ENCODE measurements at regions not wholly inside any gene's neighbourhood (a gene's known extent, or its start where the extent isn't known, plus 50 kb on each side); places are given as distances from the start of the nearest gene placed in this dataset.

- Histone ChIP-seq H3K36me3 (ENCODE audit: control insufficient read depth, insufficient read depth, low read length) (no peaks in the 10 kb centered on the region), H3K27me3 (replicated peaks; ENCODE audit: control insufficient read depth, insufficient read depth, low read length) (no peaks in the 10 kb centered on the region; the same call in none of the 2 replicates), H3K4me3 (replicated peaks; ENCODE audit: low read depth, low read length) (no peak overlapping the region)
- no peak for DNase-seq (ENCODE audit: extremely low read depth, insufficient read length)
- no peak for TF ChIP-seq CTCF (IDR thresholded peaks at IDR 0.05; ENCODE audit: insufficient read depth, low read length, poor library complexity, severe bottlenecking)
Measured at GRCh38 chr1:64323882-64324281, 120.5 kb downstream of the UBE2U start.

- Histone ChIP-seq H3K27me3 (replicated peaks; ENCODE audit: control insufficient read depth, insufficient read depth, low read length) (no peaks in the 10 kb centered on the region; the same call in none of the 2 replicates), H3K4me3 (replicated peaks; ENCODE audit: low read depth, low read length) (no peak overlapping the region), H3K36me3 (ENCODE audit: control insufficient read depth, insufficient read depth, low read length) (no peaks in the 10 kb centered on the region)
- DNase-seq (ENCODE audit: extremely low read depth, insufficient read length), result no peak
- TF ChIP-seq CTCF (IDR thresholded peaks at IDR 0.05; ENCODE audit: insufficient read depth, low read length, poor library complexity, severe bottlenecking), result no peak
Measured at GRCh38 chr1:64325856-64326255, 122.4 kb downstream of the UBE2U start.

- no peak for TF ChIP-seq CTCF (IDR thresholded peaks at IDR 0.05; ENCODE audit: insufficient read depth, low read length, poor library complexity, severe bottlenecking)
- no peaks in the 10 kb centered on the region for H3K36me3 ChIP-seq (ENCODE audit: control insufficient read depth, insufficient read depth, low read length)
- H3K4me3 ChIP-seq (replicated peaks; ENCODE audit: low read depth, low read length), result no peak overlapping the region
- H3K27me3 ChIP-seq (replicated peaks; ENCODE audit: control insufficient read depth, insufficient read depth, low read length), result no peaks in the 10 kb centered on the region; the same call in none of the 2 replicates
- no peak for DNase-seq (ENCODE audit: extremely low read depth, insufficient read length)
Measured at GRCh38 chr1:64327119-64327518, 123.7 kb downstream of the UBE2U start.

- no peaks in the 10 kb centered on the region for H3K36me3 ChIP-seq (ENCODE audit: control insufficient read depth, insufficient read depth, low read length)
- no peak overlapping the region for H3K4me3 ChIP-seq (replicated peaks; ENCODE audit: low read depth, low read length)
- DNase-seq (ENCODE audit: extremely low read depth, insufficient read length), result no peak
- no peaks in the 10 kb centered on the region; the same call in 1 of the 2 replicates for H3K27me3 ChIP-seq (replicated peaks; ENCODE audit: control insufficient read depth, insufficient read depth, low read length)
- TF ChIP-seq CTCF (IDR thresholded peaks at IDR 0.05; ENCODE audit: insufficient read depth, low read length, poor library complexity, severe bottlenecking), result no peak
Measured at GRCh38 chr1:64328193-64328592, 124.8 kb downstream of the UBE2U start.

- H3K27me3 ChIP-seq (replicated peaks; ENCODE audit: control insufficient read depth, insufficient read depth, low read length), result no peaks in the 10 kb centered on the region; the same call in 1 of the 2 replicates
- no peaks in the 10 kb centered on the region for H3K36me3 ChIP-seq (ENCODE audit: control insufficient read depth, insufficient read depth, low read length)
- H3K4me3 ChIP-seq (replicated peaks; ENCODE audit: low read depth, low read length), result no peak overlapping the region
- DNase-seq (ENCODE audit: extremely low read depth, insufficient read length), result no peak
- no peak for TF ChIP-seq CTCF (IDR thresholded peaks at IDR 0.05; ENCODE audit: insufficient read depth, low read length, poor library complexity, severe bottlenecking)
Measured at GRCh38 chr1:64330839-64331238, 127.4 kb downstream of the UBE2U start.

GRCh38 chr1:64335636-64336035 lies 132.2 kb downstream of the UBE2U start:
- no peak for DNase-seq (ENCODE audit: extremely low read depth, insufficient read length)
- Histone ChIP-seq H3K4me3 (replicated peaks; ENCODE audit: low read depth, low read length) (no peak overlapping the region), H3K36me3 (ENCODE audit: control insufficient read depth, insufficient read depth, low read length) (no peaks in the 10 kb centered on the region), H3K27me3 (replicated peaks; ENCODE audit: control insufficient read depth, insufficient read depth, low read length) (no peaks in the 10 kb centered on the region)
- no peak for TF ChIP-seq CTCF (IDR thresholded peaks at IDR 0.05; ENCODE audit: insufficient read depth, low read length, poor library complexity, severe bottlenecking)
